GM18861 (cell line): ENCODE measurements at regions not wholly inside any gene's neighbourhood (a gene's known extent, or its start where the extent isn't known, plus 50 kb on each side); places are given as distances from the start of the nearest gene placed in this dataset.
"Not testable (repeated sequence)": the region's sequence is repeated elsewhere in the genome, so short reads cannot be mapped to it uniquely, and the experiment has no call there.

Experiments
- ATAC-seq: cut with Tn5 transposase; IDR thresholded peaks from one replicate; pipeline ENCODE4 v1.9.1; 2021; ENCODE audit not compliant: unreplicated experiment

- ATAC-seq, result no peak
These were observed 292.7 kb upstream of the SLC39A10 start for GRCh38 chr2:195364015-195364965.

- no peak for ATAC-seq
These were observed 293.5 kb upstream of the SLC39A10 start for GRCh38 chr2:195363496-195363895.

- no peak for ATAC-seq
These were observed 296.8 kb upstream of the SLC39A10 start for GRCh38 chr2:195360242-195360641.

- no peak for ATAC-seq
These were observed 297.8 kb upstream of the SLC39A10 start for GRCh38 chr2:195359043-195359735.

- no peak for ATAC-seq
These were observed 300.0 kb upstream of the SLC39A10 start for GRCh38 chr2:195356920-195357440.

GRCh38 chr2:195356026-195356425, 301.0 kb upstream of the SLC39A10 start:
- ATAC-seq, result no peak

- no peak for ATAC-seq
These were observed 304.4 kb upstream of the SLC39A10 start for GRCh38 chr2:195352581-195352980.

- peak; percentile 33 for ATAC-seq
These were observed 313.0 kb upstream of the SLC39A10 start for GRCh38 chr2:195343942-195344530.

- peak; percentile 70 for ATAC-seq
These were observed 313.5 kb upstream of the SLC39A10 start for GRCh38 chr2:195343540-195343939.

- no peak for ATAC-seq
These were observed 315.0 kb upstream of the SLC39A10 start for GRCh38 chr2:195342061-195342460.

GRCh38 chr2:195338856-195339255, 318.2 kb upstream of the SLC39A10 start:
- ATAC-seq, result no peak

GRCh38 chr2:195337597-195337996, 319.4 kb upstream of the SLC39A10 start:
- peak; percentile 50 for ATAC-seq

- ATAC-seq, result no peak
These were observed 323.2 kb upstream of the SLC39A10 start for GRCh38 chr2:195333869-195334268.

- no peak for ATAC-seq
These were observed 325.1 kb upstream of the SLC39A10 start for GRCh38 chr2:195331966-195332365.

- no peak for ATAC-seq
These were observed 325.9 kb upstream of the SLC39A10 start for GRCh38 chr2:195331129-195331528.

- ATAC-seq, result no peak
These were observed 326.5 kb upstream of the SLC39A10 start for GRCh38 chr2:195330513-195330956.

GRCh38 chr2:195329784-195330183, 327.2 kb upstream of the SLC39A10 start:
- not testable (repeated sequence) for ATAC-seq

GRCh38 chr2:195326537-195326936, 330.5 kb upstream of the SLC39A10 start:
- ATAC-seq, result no peak

- ATAC-seq, result no peak
These were observed 334.7 kb upstream of the SLC39A10 start for GRCh38 chr2:195322324-195322723.

- ATAC-seq, result peak; percentile 95
These were observed 336.5 kb upstream of the SLC39A10 start for GRCh38 chr2:195320413-195320973.
